GM19372 (cell line): ENCODE measurements at regions not wholly inside any gene's neighbourhood (a gene's known extent, or its start where the extent isn't known, plus 50 kb on each side); places are given as distances from the start of the nearest gene placed in this dataset.

Source experiments
- ATAC-seq: cut with Tn5 transposase; IDR thresholded peaks from one replicate; pipeline ENCODE4 v1.9.1; 2021; ENCODE audit warnings: mild to moderate bottlenecking, low read depth, moderate library complexity; ENCODE audit not compliant: unreplicated experiment

- ATAC-seq, result no peak
Measured at GRCh38 chr9:129511285-129511900, 109.5 kb downstream of the C9orf50 start.

- ATAC-seq, result no peak
Measured at GRCh38 chr9:129509533-129509928, 111.4 kb downstream of the C9orf50 start.

GRCh38 chr9:129507805-129508204 lies 113.1 kb downstream of the C9orf50 start:
- ATAC-seq, result no peak

- ATAC-seq, result no peak
Measured at GRCh38 chr9:129506892-129507291, 114.0 kb downstream of the C9orf50 start.

GRCh38 chr9:129506041-129506440 lies 114.9 kb downstream of the C9orf50 start:
- no peak for ATAC-seq

- ATAC-seq, result no peak
Measured at GRCh38 chr9:129505270-129505902, 115.5 kb downstream of the C9orf50 start.

- ATAC-seq, result no peak
Measured at GRCh38 chr9:129504404-129504803, 116.5 kb downstream of the C9orf50 start.

- no peak for ATAC-seq
Measured at GRCh38 chr9:129501771-129502319, 119.1 kb downstream of the C9orf50 start.

- no peak for ATAC-seq
Measured at GRCh38 chr9:129500863-129501770, 119.8 kb downstream of the C9orf50 start.

GRCh38 chr9:129500161-129500862 lies 120.6 kb downstream of the C9orf50 start:
- no peak for ATAC-seq

- ATAC-seq, result no peak
Measured at GRCh38 chr9:129498451-129499384, 122.2 kb downstream of the C9orf50 start.

GRCh38 chr9:129497813-129498450 lies 123.0 kb downstream of the C9orf50 start:
- ATAC-seq, result no peak

GRCh38 chr9:129497005-129497812 lies 123.7 kb downstream of the C9orf50 start:
- ATAC-seq, result no peak

GRCh38 chr9:129496473-129497004 lies 124.4 kb downstream of the C9orf50 start:
- ATAC-seq, result no peak

- no peak for ATAC-seq
Measured at GRCh38 chr9:129495620-129496472, 125.1 kb downstream of the C9orf50 start.

- no peak for ATAC-seq
Measured at GRCh38 chr9:129494113-129494789, 126.7 kb downstream of the C9orf50 start.

- ATAC-seq, result no peak
Measured at GRCh38 chr9:129493706-129494047, 127.2 kb downstream of the C9orf50 start.
